ENCODE measurements at regions not wholly inside any gene's neighbourhood (a gene's known extent, or its start where the extent isn't known, plus 50 kb on each side); places are given as distances from the start of the nearest gene placed in this dataset.
A peak's percentile ranks its signal among the peaks of the same experiment; 100 is the strongest.

- H3K4me1 ChIP-seq (ENCODE audit: control insufficient read depth in 1 of 2, insufficient read depth in 2 of 2, low read length in 2 of 2) = no peaks in the 10 kb centered on the region
- no peak overlapping the region for H2AFZ ChIP-seq (ENCODE audit: insufficient read depth, low read length, poor library complexity)
- H3K9ac ChIP-seq (ENCODE audit: low read length) = no peak overlapping the region
- no peak overlapping the region for H2AK5ac ChIP-seq (ENCODE audit: low read length)
- H3K4me2 ChIP-seq (ENCODE audit: low read length) = no peak overlapping the region
- no peak overlapping the region for H2BK120ac ChIP-seq (ENCODE audit: insufficient read depth, low read length, poor library complexity)
- no peak for DNase-seq
- no peaks in the 10 kb centered on the region for H3K79me1 ChIP-seq (ENCODE audit: low read length)
- no peak overlapping the region for H4K91ac ChIP-seq (ENCODE audit: low read depth, low read length)
- H3K18ac ChIP-seq (ENCODE audit: low read length) = no peak overlapping the region
- H3K9me3 ChIP-seq (ENCODE audit: insufficient read depth, low read depth, low read length) = no peaks in the 10 kb centered on the region
- no peak overlapping the region for H3K23ac ChIP-seq (ENCODE audit: low read length)
- H3K14ac ChIP-seq (ENCODE audit: low read length) = no peak overlapping the region
- H2BK5ac ChIP-seq (ENCODE audit: low read depth, low read length, poor library complexity) = no peak overlapping the region
- H3K36me3 ChIP-seq (ENCODE audit: control insufficient read depth in 1 of 2, insufficient read depth in 2 of 2, low read length in 2 of 2) = no peaks in the 10 kb centered on the region
- H4K12ac ChIP-seq (ENCODE audit: low read depth, low read length) = no peak overlapping the region
- H3K27me3 ChIP-seq (ENCODE audit: insufficient read depth, low read length) = no peaks in the 10 kb centered on the region
- no peaks in the 10 kb centered on the region for H3K79me2 ChIP-seq (ENCODE audit: control insufficient read depth, insufficient read depth, low read length, poor library complexity)
- no CpG with 5 or more reads among the region's 7 CpGs for WGBS (ENCODE audit: extremely low coverage, insufficient coverage, insufficient read length)
- H2BK12ac ChIP-seq (ENCODE audit: low read length) = no peak overlapping the region
- H4K8ac ChIP-seq (ENCODE audit: low read depth, low read length) = no peak overlapping the region
- no peak overlapping the region for H3K27ac ChIP-seq (ENCODE audit: low read depth, low read length)
- H3K4ac ChIP-seq (ENCODE audit: low read depth, low read length) = no peak overlapping the region
- no peak overlapping the region for H3K4me3 ChIP-seq (ENCODE audit: low read depth, low read length)
Observed at GRCh38 chr21:28738882-28739281, 253.8 kb downstream of the LTN1 start.

GRCh38 chr21:28738420-28738704, 254.3 kb downstream of the LTN1 start:
- H3K4me2 ChIP-seq (ENCODE audit: low read length) = no peak overlapping the region
- no peak overlapping the region for H3K18ac ChIP-seq (ENCODE audit: low read length)
- H3K9me3 ChIP-seq (ENCODE audit: insufficient read depth, low read depth, low read length) = no peaks in the 10 kb centered on the region
- no peak overlapping the region for H3K23ac ChIP-seq (ENCODE audit: low read length)
- no peak for DNase-seq
- no peak overlapping the region for H2AK5ac ChIP-seq (ENCODE audit: low read length)
- H4K91ac ChIP-seq (ENCODE audit: low read depth, low read length) = peak overlapping the region; percentile 48
- no peaks in the 10 kb centered on the region for H3K79me1 ChIP-seq (ENCODE audit: low read length)
- H2BK12ac ChIP-seq (ENCODE audit: low read length) = no peak overlapping the region
- no peak overlapping the region for H2BK5ac ChIP-seq (ENCODE audit: low read depth, low read length, poor library complexity)
- no peak overlapping the region for H3K14ac ChIP-seq (ENCODE audit: low read length)
- H3K4me3 ChIP-seq (ENCODE audit: low read depth, low read length) = no peak overlapping the region
- no peak overlapping the region for H2BK120ac ChIP-seq (ENCODE audit: insufficient read depth, low read length, poor library complexity)
- no CpG with 5 or more reads among the region's 5 CpGs for WGBS (ENCODE audit: extremely low coverage, insufficient coverage, insufficient read length)
- no peaks in the 10 kb centered on the region for H3K36me3 ChIP-seq (ENCODE audit: control insufficient read depth in 1 of 2, insufficient read depth in 2 of 2, low read length in 2 of 2)
- no peak overlapping the region for H4K12ac ChIP-seq (ENCODE audit: low read depth, low read length)
- no peaks in the 10 kb centered on the region for H3K79me2 ChIP-seq (ENCODE audit: control insufficient read depth, insufficient read depth, low read length, poor library complexity)
- no peaks in the 10 kb centered on the region for H3K4me1 ChIP-seq (ENCODE audit: control insufficient read depth in 1 of 2, insufficient read depth in 2 of 2, low read length in 2 of 2)
- H3K4ac ChIP-seq (ENCODE audit: low read depth, low read length) = no peak overlapping the region
- no peak overlapping the region for H2AFZ ChIP-seq (ENCODE audit: insufficient read depth, low read length, poor library complexity)
- H3K27ac ChIP-seq (ENCODE audit: low read depth, low read length) = no peak overlapping the region
- H3K27me3 ChIP-seq (ENCODE audit: insufficient read depth, low read length) = no peaks in the 10 kb centered on the region
- H4K8ac ChIP-seq (ENCODE audit: low read depth, low read length) = no peak overlapping the region
- no peak overlapping the region for H3K9ac ChIP-seq (ENCODE audit: low read length)

- H3K4me1 ChIP-seq (ENCODE audit: control insufficient read depth in 1 of 2, insufficient read depth in 2 of 2, low read length in 2 of 2) = no peaks in the 10 kb centered on the region
- H3K4me3 ChIP-seq (ENCODE audit: low read depth, low read length) = no peak overlapping the region
- H4K12ac ChIP-seq (ENCODE audit: low read depth, low read length) = no peak overlapping the region
- no peak overlapping the region for H3K4ac ChIP-seq (ENCODE audit: low read depth, low read length)
- no peak overlapping the region for H4K8ac ChIP-seq (ENCODE audit: low read depth, low read length)
- H3K27me3 ChIP-seq (ENCODE audit: insufficient read depth, low read length) = no peaks in the 10 kb centered on the region
- no peaks in the 10 kb centered on the region for H3K9me3 ChIP-seq (ENCODE audit: insufficient read depth, low read depth, low read length)
- H3K18ac ChIP-seq (ENCODE audit: low read length) = no peak overlapping the region
- peak in 1 of 2 donors; percentile 29 for DNase-seq
- H3K14ac ChIP-seq (ENCODE audit: low read length) = no peak overlapping the region
- no peak overlapping the region for H2BK12ac ChIP-seq (ENCODE audit: low read length)
- H2BK120ac ChIP-seq (ENCODE audit: insufficient read depth, low read length, poor library complexity) = no peak overlapping the region
- no peak overlapping the region for H3K27ac ChIP-seq (ENCODE audit: low read depth, low read length)
- no peak overlapping the region for H3K9ac ChIP-seq (ENCODE audit: low read length)
- no peak overlapping the region for H4K91ac ChIP-seq (ENCODE audit: low read depth, low read length)
- no peak overlapping the region for H2AFZ ChIP-seq (ENCODE audit: insufficient read depth, low read length, poor library complexity)
- H2AK5ac ChIP-seq (ENCODE audit: low read length) = no peak overlapping the region
- H2BK5ac ChIP-seq (ENCODE audit: low read depth, low read length, poor library complexity) = no peak overlapping the region
- no peaks in the 10 kb centered on the region for H3K79me2 ChIP-seq (ENCODE audit: control insufficient read depth, insufficient read depth, low read length, poor library complexity)
- no peaks in the 10 kb centered on the region for H3K79me1 ChIP-seq (ENCODE audit: low read length)
- no CpG with 5 or more reads among the region's 3 CpGs for WGBS (ENCODE audit: extremely low coverage, insufficient coverage, insufficient read length)
- no peak overlapping the region for H3K4me2 ChIP-seq (ENCODE audit: low read length)
- no peak overlapping the region for H3K23ac ChIP-seq (ENCODE audit: low read length)
- H3K36me3 ChIP-seq (ENCODE audit: control insufficient read depth in 1 of 2, insufficient read depth in 2 of 2, low read length in 2 of 2) = no peaks in the 10 kb centered on the region
Observed at GRCh38 chr21:28737674-28738419, 254.8 kb downstream of the LTN1 start.

- H3K9me3 ChIP-seq (ENCODE audit: insufficient read depth, low read depth, low read length) = no peaks in the 10 kb centered on the region
- H2BK5ac ChIP-seq (ENCODE audit: low read depth, low read length, poor library complexity) = no peak overlapping the region
- H3K36me3 ChIP-seq (ENCODE audit: control insufficient read depth in 1 of 2, insufficient read depth in 2 of 2, low read length in 2 of 2) = no peaks in the 10 kb centered on the region
- H3K9ac ChIP-seq (ENCODE audit: low read length) = no peak overlapping the region
- H3K23ac ChIP-seq (ENCODE audit: low read length) = no peak overlapping the region
- no peak overlapping the region for H4K91ac ChIP-seq (ENCODE audit: low read depth, low read length)
- H2AFZ ChIP-seq (ENCODE audit: insufficient read depth, low read length, poor library complexity) = no peak overlapping the region
- no peaks in the 10 kb centered on the region for H3K79me1 ChIP-seq (ENCODE audit: low read length)
- H3K18ac ChIP-seq (ENCODE audit: low read length) = no peak overlapping the region
- no peak for DNase-seq
- no peak overlapping the region for H4K8ac ChIP-seq (ENCODE audit: low read depth, low read length)
- no peak overlapping the region for H2BK12ac ChIP-seq (ENCODE audit: low read length)
- no peaks in the 10 kb centered on the region for H3K79me2 ChIP-seq (ENCODE audit: control insufficient read depth, insufficient read depth, low read length, poor library complexity)
- no peak overlapping the region for H2BK120ac ChIP-seq (ENCODE audit: insufficient read depth, low read length, poor library complexity)
- no CpG with 5 or more reads among the region's 4 CpGs for WGBS (ENCODE audit: extremely low coverage, insufficient coverage, insufficient read length)
- no peak overlapping the region for H3K4me3 ChIP-seq (ENCODE audit: low read depth, low read length)
- H3K14ac ChIP-seq (ENCODE audit: low read length) = no peak overlapping the region
- H3K27me3 ChIP-seq (ENCODE audit: insufficient read depth, low read length) = no peaks in the 10 kb centered on the region
- no peak overlapping the region for H3K27ac ChIP-seq (ENCODE audit: low read depth, low read length)
- H3K4me1 ChIP-seq (ENCODE audit: control insufficient read depth in 1 of 2, insufficient read depth in 2 of 2, low read length in 2 of 2) = no peaks in the 10 kb centered on the region
- H2AK5ac ChIP-seq (ENCODE audit: low read length) = no peak overlapping the region
- no peak overlapping the region for H4K12ac ChIP-seq (ENCODE audit: low read depth, low read length)
- no peak overlapping the region for H3K4me2 ChIP-seq (ENCODE audit: low read length)
- no peak overlapping the region for H3K4ac ChIP-seq (ENCODE audit: low read depth, low read length)
Observed at GRCh38 chr21:28734522-28735175, 258.0 kb downstream of the LTN1 start.
